ENCODE measurements at regions not wholly inside any gene's neighbourhood (a gene's known extent, or its start where the extent isn't known, plus 50 kb on each side); places are given as distances from the start of the nearest gene placed in this dataset.

DNA sequence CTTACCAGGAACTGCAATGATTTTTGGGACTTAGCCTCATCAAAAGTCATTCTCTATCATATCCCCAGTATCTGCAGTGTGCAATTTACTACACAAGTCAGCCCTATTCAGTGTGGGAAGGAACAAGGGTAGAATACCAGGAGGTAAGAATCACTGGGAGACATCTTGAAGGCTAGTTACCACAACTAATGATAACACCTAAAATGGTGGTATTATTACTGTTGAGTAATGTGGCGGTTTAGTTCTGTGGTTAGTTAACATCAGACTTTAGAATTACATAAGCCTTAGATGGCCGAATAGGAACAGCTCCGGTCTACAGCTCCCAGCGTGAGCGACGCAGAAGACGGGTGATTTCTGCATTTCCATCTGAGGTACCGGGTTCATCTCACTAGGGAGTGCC is 567.9 kb upstream of the CDH11 start:
- Histone ChIP-seq H4K5ac (ENCODE audit: insufficient read length, low read depth, low read length) (no peak overlapping the region), H3K4me2 (ENCODE audit: insufficient read depth in 1 of 2, low read depth in 2 of 2, low read length in 2 of 2) (no peak overlapping the region), H3K23ac (ENCODE audit: insufficient read length) (no peak overlapping the region), H4K20me1 (replicated peaks in 1 of 2; ENCODE audit: control insufficient read depth in 1 of 2, insufficient read depth in 2 of 2, low read length in 2 of 2) (no peaks in the 10 kb centered on the region), H3K18ac (ENCODE audit: extremely low read depth, low read length) (no peak overlapping the region), H3K9ac (replicated peaks in 1 of 4; ENCODE audit: extremely low read depth in 1 of 4, low read depth in 3 of 4, low read length in 3 of 4) (no peak overlapping the region), H4K8ac (ENCODE audit: extremely low read depth, insufficient read depth, low read length) (no peak overlapping the region), H2AFZ (ENCODE audit: low read length) (0 out of 2 replicates have a peak overlapping the region, but pooled peaks have one; percentile 6), H2BK15ac (ENCODE audit: low read length) (0 out of 2 replicates have a peak overlapping the region, but pooled peaks have one; percentile 13), H3K4me1 (replicated peaks in 1 of 4; ENCODE audit: control insufficient read depth in 3 of 4, insufficient read depth in 4 of 4, low read length in 3 of 4) (no peaks in the 10 kb centered on the region), H2BK5ac (ENCODE audit: low read depth, low read length) (no peak overlapping the region), H3K23me2 (ENCODE audit: low read depth, low read length) (no peaks in the 10 kb centered on the region), H3K14ac (ENCODE audit: insufficient read length) (no peak overlapping the region), H3K36me3 (ENCODE audit: control insufficient read depth in 2 of 4, insufficient read depth in 4 of 4, low read length in 3 of 4) (no peaks in the 10 kb centered on the region), H3K56ac (replicated peaks; ENCODE audit: insufficient read length, low read depth, low read length) (no peak overlapping the region), H3K27me3 (replicated peaks in 1 of 4; ENCODE audit: control insufficient read depth in 3 of 4, extremely low read depth in 1 of 4, insufficient read depth in 3 of 4, low read length in 3 of 4) (peaks cover 0 to 1% (median 0%) of the 10 kb centered on the region in 4 experiments; a peak in 1 of 7 replicates), H3K27ac (ENCODE audit: low read depth, low read length) (no peak overlapping the region), H3K79me1 (ENCODE audit: low read depth, low read length) (no peaks in the 10 kb centered on the region), H2AK5ac (ENCODE audit: low read depth, low read length) (no peak overlapping the region), H3K4ac (replicated peaks; ENCODE audit: insufficient read length, low read depth, low read length) (no peak overlapping the region), H3K4me3 (ENCODE audit: extremely low read depth in 1 of 4, insufficient read depth in 2 of 4, low read depth in 3 of 4, low read length in 4 of 4) (no peak overlapping the region), H4K91ac (replicated peaks; ENCODE audit: insufficient read length, low read length) (no peak overlapping the region), H3K9me3 (ENCODE audit: insufficient read depth in 2 of 2, low read depth in 1 of 2, low read length in 1 of 2) (no peaks in the 10 kb centered on the region), H3K79me2 (ENCODE audit: control insufficient read depth in 1 of 2, insufficient read depth in 2 of 2, low read length in 2 of 2) (no peaks in the 10 kb centered on the region), H2BK120ac (replicated peaks; ENCODE audit: low read depth, low read length) (peak overlapping the region; percentile 4), H2BK20ac (ENCODE audit: low read length) (peak overlapping the region; percentile 29; the same call in 1 of the 2 replicates), H2BK12ac (ENCODE audit: low read depth, low read length) (peak overlapping the region; percentile 12; the same call in 1 of the 2 replicates)
- POLR2A ChIA-PET (ENCODE audit: partially characterized antibody) = no interaction called here
- CTCF ChIA-PET (ENCODE audit: partially characterized antibody) = interaction anchor here (0.6 to 1.4 kb wide), 2 partner anchors 15 to 112 kb away, joined by 3 to 6 read pairs; no protein-coding TSS in a partner anchor
- TF ChIP-seq SIN3A (conservative IDR thresholded peaks at IDR 0.05 in 1 of 2, IDR thresholded peaks at IDR 0.05 in 1 of 2; ENCODE audit: low read depth in 1 of 2, low read length in 2 of 2) (no peak), TEAD4 (IDR thresholded peaks at IDR 0.05; ENCODE audit: low read depth, low read length) (no peak), JUND (IDR thresholded peaks at IDR 0.05; ENCODE audit: low read length) (no peak), CREB1 (IDR thresholded peaks at IDR 0.05) (no peak), KDM5A (IDR thresholded peaks at IDR 0.05; ENCODE audit: low read length) (no peak), EP300 (IDR thresholded peaks at IDR 0.05; ENCODE audit: borderline replicate concordance in 1 of 2, low read depth in 2 of 2, low read length in 2 of 2) (no peak), RXRA (IDR thresholded peaks at IDR 0.05; ENCODE audit: insufficient read depth, low read depth, low read length) (no peak), GTF2F1 (IDR thresholded peaks at IDR 0.05; ENCODE audit: borderline replicate concordance, low read depth, low read length) (no peak)
- WGBS, 2 experiments (ENCODE audit: extremely low coverage in 1 of 2, insufficient coverage in 1 of 2, insufficient read length in 1 of 2, insufficient replicate concordance in 2 of 2, low coverage in 1 of 2, low lambda C conversion rate in 2 of 2, missing lambda C conversion rate in 1 of 2) = 94% methylated on average over 7 of the region's 8 CpGs; no CpG with 5 or more reads in 1 of the 2 experiments
- FAIRE-seq (no peak), DNase-seq (ENCODE audit: low read depth in 1 of 2, low spot score in 2 of 2) (no peak)

All from H1 (cell line).